ENCODE measurements at regions not wholly inside any gene's neighbourhood (a gene's known extent, or its start where the extent isn't known, plus 50 kb on each side); places are given as distances from the start of the nearest gene placed in this dataset.

GRCh38 chr12:47400266-47400665 lies 305.6 kb downstream of the RPAP3 start:
- Histone ChIP-seq H3K27ac (no peak overlapping the region), H3K27me3 (no peaks in the 10 kb centered on the region), H3K4me1 (ENCODE audit: control insufficient read depth in 1 of 2, insufficient read depth in 1 of 2, low read depth in 1 of 2, low read length in 1 of 2) (peaks cover 7 to 10% of the 10 kb centered on the region in 2 experiments), H3K36me3 (no peaks in the 10 kb centered on the region), H3K4me3 (ENCODE audit: low read depth in 1 of 2, low read length in 1 of 2) (no peak overlapping the region), H3K9me3 (no peaks in the 10 kb centered on the region)
- no peak for TF ChIP-seq CTCF (IDR thresholded peaks at IDR 0.05)

GRCh38 chr12:47397664-47398281 lies 308.1 kb downstream of the RPAP3 start:
- H3K27ac ChIP-seq = no peak overlapping the region
- no peaks in the 10 kb centered on the region for H3K27me3 ChIP-seq
- peaks cover 13 to 16% of the 10 kb centered on the region in 2 experiments for H3K4me1 ChIP-seq (ENCODE audit: control insufficient read depth in 1 of 2, insufficient read depth in 1 of 2, low read depth in 1 of 2, low read length in 1 of 2)
- H3K36me3 ChIP-seq = no peaks in the 10 kb centered on the region
- H3K9me3 ChIP-seq = no peaks in the 10 kb centered on the region
- no peak overlapping the region for H3K4me3 ChIP-seq (ENCODE audit: low read depth in 1 of 2, low read length in 1 of 2)
- peak; percentile 53 for TF ChIP-seq CTCF (IDR thresholded peaks at IDR 0.05)

GRCh38 chr12:47396902-47397663 lies 308.7 kb downstream of the RPAP3 start:
- Histone ChIP-seq H3K4me1 (ENCODE audit: control insufficient read depth in 1 of 2, insufficient read depth in 1 of 2, low read depth in 1 of 2, low read length in 1 of 2) (peaks cover 13 to 17% of the 10 kb centered on the region in 2 experiments), H3K36me3 (no peaks in the 10 kb centered on the region), H3K27me3 (no peaks in the 10 kb centered on the region), H3K4me3 (ENCODE audit: low read depth in 1 of 2, low read length in 1 of 2) (no peak overlapping the region), H3K27ac (no peak overlapping the region), H3K9me3 (no peaks in the 10 kb centered on the region)
- TF ChIP-seq CTCF (IDR thresholded peaks at IDR 0.05) = no peak

- no peaks in the 10 kb centered on the region for H3K9me3 ChIP-seq
- H3K27me3 ChIP-seq = no peaks in the 10 kb centered on the region
- H3K4me1 ChIP-seq (ENCODE audit: control insufficient read depth in 1 of 2, insufficient read depth in 1 of 2, low read depth in 1 of 2, low read length in 1 of 2) = peaks cover 6 to 7% of the 10 kb centered on the region in 2 experiments
- no peak for TF ChIP-seq CTCF (IDR thresholded peaks at IDR 0.05)
- H3K36me3 ChIP-seq = no peaks in the 10 kb centered on the region
- no peak overlapping the region for H3K4me3 ChIP-seq (ENCODE audit: low read depth in 1 of 2, low read length in 1 of 2)
- H3K27ac ChIP-seq = no peak overlapping the region
Observed at GRCh38 chr12:47394070-47394469, 311.8 kb downstream of the RPAP3 start.

GRCh38 chr12:47393403-47393790 lies 312.4 kb downstream of the RPAP3 start:
- H3K9me3 ChIP-seq = no peaks in the 10 kb centered on the region
- H3K4me3 ChIP-seq (ENCODE audit: low read depth in 1 of 2, low read length in 1 of 2) = no peak overlapping the region
- peaks cover 6 to 7% of the 10 kb centered on the region in 2 experiments for H3K4me1 ChIP-seq (ENCODE audit: control insufficient read depth in 1 of 2, insufficient read depth in 1 of 2, low read depth in 1 of 2, low read length in 1 of 2)
- H3K27me3 ChIP-seq = peaks cover 2% of the 10 kb centered on the region
- H3K27ac ChIP-seq = peak overlapping the region; percentile 38
- H3K36me3 ChIP-seq = no peaks in the 10 kb centered on the region
- TF ChIP-seq CTCF (IDR thresholded peaks at IDR 0.05) = no peak

Data from neutrophil (primary cell).